SU-DHL-6 (cell line): ENCODE measurements at regions not wholly inside any gene's neighbourhood (a gene's known extent, or its start where the extent isn't known, plus 50 kb on each side); places are given as distances from the start of the nearest gene placed in this dataset.
A peak's percentile ranks its signal among the peaks of the same experiment; 100 is the strongest.

ENCODE experiments used
- H2AFZ ChIP-seq: fragments of 200-600 bp; sonication (generic); 2 replicates; pipeline ENCODE4 v1.6.1; 2014; ENCODE audit warnings: low read depth, mild to moderate bottlenecking, moderate library complexity, mixed read lengths, antibody characterized with exemption, low read length; ENCODE audit not compliant: severe bottlenecking
- H3F3A ChIP-seq: fragments of 200-600 bp; shearing (Covaris generic); 2 replicates; pipeline ENCODE4 v1.6.0; 2016; ENCODE audit warnings: antibody characterized with exemption, mild to moderate bottlenecking; ENCODE audit not compliant: insufficient read depth
- H3K27ac ChIP-seq: fragments of 200-600 bp; sonication (generic); 2 replicates; pipeline ENCODE4 v1.5.1; 2016; ENCODE audit warnings: low read depth, mild to moderate bottlenecking, low read length, moderate library complexity, mixed read lengths
- H3K27me3 ChIP-seq: fragments of 200-600 bp; sonication (generic), shearing (Covaris generic); 2 replicates; pipeline ENCODE4 v1.6.0; 2014; ENCODE audit warnings: mild to moderate bottlenecking, low read length
- H3K36me3 ChIP-seq: fragments of 200-600 bp; sonication (generic); 2 replicates; pipeline ENCODE4 v1.6.1; 2014; ENCODE audit warnings: mild to moderate bottlenecking, low read length, mixed read lengths
- H3K4me2 ChIP-seq: fragments of 300-600, 200-600 bp; shearing (Covaris generic), sonication (generic); 2 replicates; pipeline ENCODE4 v1.6.0; 2014; ENCODE audit warnings: low read length, low read depth, mild to moderate bottlenecking; ENCODE audit not compliant: poor library complexity, severe bottlenecking
- H3K4me3 ChIP-seq: fragments of 200-600 bp; sonication (generic); 2 replicates; pipeline ENCODE4 v1.5.1; 2014; ENCODE audit warnings: antibody characterized with exemption, low read length, mild to moderate bottlenecking, mixed read lengths; ENCODE audit not compliant: insufficient read depth, poor library complexity, severe bottlenecking
- H3K79me2 ChIP-seq: fragments of 200-600 bp; sonication (generic); 2 replicates; pipeline ENCODE4 v1.6.1; 2014; ENCODE audit warnings: mild to moderate bottlenecking, low read length, moderate library complexity; ENCODE audit not compliant: insufficient read depth
- H3K9ac ChIP-seq: fragments of 200-600 bp; sonication (generic); 2 replicates; pipeline ENCODE4 v1.7.0; 2014; ENCODE audit warnings: mild to moderate bottlenecking, low read length
- H3K9me2 ChIP-seq: fragments of 200-600 bp; sonication (generic); replicated peaks from 2 replicates; pipeline ENCODE4 v1.6.1; 2014; ENCODE audit warnings: low read length; ENCODE audit not compliant: insufficient read depth
- H3K9me3 ChIP-seq: fragments of 200-600 bp; sonication (generic); 2 replicates; pipeline ENCODE4 v1.6.1; 2014; ENCODE audit warnings: low read length, mixed read lengths; ENCODE audit not compliant: insufficient read depth
- H4K20me1 ChIP-seq: fragments of 200-600 bp; sonication (generic); 2 replicates; pipeline ENCODE4 v1.6.1; 2014; ENCODE audit warnings: low read depth, mild to moderate bottlenecking, antibody characterized with exemption, low read length, moderate library complexity, mixed read lengths
- EZH2phosphoT487 ChIP-seq: fragments of 200-600 bp; sonication (generic), shearing (Covaris generic); conservative IDR thresholded peaks from 2 replicates; pipeline ENCODE4 v1.6.1; 2018; ENCODE audit warnings: mild to moderate bottlenecking, antibody characterized with exemption, low read length, moderate library complexity, mixed read lengths
- TF ChIP-seq, protein P1 (sequence below): fragments of 200-600 bp; sonication (generic); IDR thresholded peaks from one replicate; pipeline ENCODE4 v1.5.1; 2017; ENCODE audit warnings: antibody characterized with exemption, mild to moderate bottlenecking, low read length, moderate library complexity; ENCODE audit not compliant: insufficient read depth, poor library complexity, severe bottlenecking

DNA sequence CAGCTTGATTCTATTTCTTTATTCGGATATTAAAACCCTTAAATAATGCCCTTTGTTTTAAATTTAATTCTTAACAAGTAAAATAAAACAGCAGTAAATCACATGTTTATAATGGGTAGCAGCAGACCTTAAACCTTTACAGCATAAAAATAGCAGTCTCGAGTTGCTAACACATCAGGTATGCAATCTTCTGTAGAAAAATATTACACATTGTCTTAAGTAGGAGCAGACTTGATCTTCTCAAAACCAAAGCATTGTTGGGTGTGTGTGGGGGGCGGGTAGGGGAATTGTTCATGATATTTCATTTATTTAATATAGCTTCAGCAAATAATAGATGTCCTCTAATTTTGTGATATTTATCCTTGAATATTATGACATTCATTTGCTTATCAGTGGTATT lies 331.4 kb downstream of the PCDH7 start:
- no peaks in the 10 kb centered on the region for H3K79me2 ChIP-seq
- no peaks in the 10 kb centered on the region for H3K27me3 ChIP-seq
- H2AFZ ChIP-seq = no peak overlapping the region
- TF ChIP-seq, protein P1, sequence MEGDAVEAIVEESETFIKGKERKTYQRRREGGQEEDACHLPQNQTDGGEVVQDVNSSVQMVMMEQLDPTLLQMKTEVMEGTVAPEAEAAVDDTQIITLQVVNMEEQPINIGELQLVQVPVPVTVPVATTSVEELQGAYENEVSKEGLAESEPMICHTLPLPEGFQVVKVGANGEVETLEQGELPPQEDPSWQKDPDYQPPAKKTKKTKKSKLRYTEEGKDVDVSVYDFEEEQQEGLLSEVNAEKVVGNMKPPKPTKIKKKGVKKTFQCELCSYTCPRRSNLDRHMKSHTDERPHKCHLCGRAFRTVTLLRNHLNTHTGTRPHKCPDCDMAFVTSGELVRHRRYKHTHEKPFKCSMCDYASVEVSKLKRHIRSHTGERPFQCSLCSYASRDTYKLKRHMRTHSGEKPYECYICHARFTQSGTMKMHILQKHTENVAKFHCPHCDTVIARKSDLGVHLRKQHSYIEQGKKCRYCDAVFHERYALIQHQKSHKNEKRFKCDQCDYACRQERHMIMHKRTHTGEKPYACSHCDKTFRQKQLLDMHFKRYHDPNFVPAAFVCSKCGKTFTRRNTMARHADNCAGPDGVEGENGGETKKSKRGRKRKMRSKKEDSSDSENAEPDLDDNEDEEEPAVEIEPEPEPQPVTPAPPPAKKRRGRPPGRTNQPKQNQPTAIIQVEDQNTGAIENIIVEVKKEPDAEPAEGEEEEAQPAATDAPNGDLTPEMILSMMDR = no peak
- TF ChIP-seq EZH2phosphoT487 = no peak
- H3K9ac ChIP-seq = no peak overlapping the region
- no peaks in the 10 kb centered on the region for H3K9me3 ChIP-seq
- H3K4me2 ChIP-seq = no peak overlapping the region
- H3K4me3 ChIP-seq = no peak overlapping the region
- H3K36me3 ChIP-seq = no peaks in the 10 kb centered on the region
- H4K20me1 ChIP-seq = no peaks in the 10 kb centered on the region
- no peaks in the 10 kb centered on the region for H3K9me2 ChIP-seq
- H3F3A ChIP-seq = no peaks in the 10 kb centered on the region
- H3K27ac ChIP-seq = no peak overlapping the region

DNA sequence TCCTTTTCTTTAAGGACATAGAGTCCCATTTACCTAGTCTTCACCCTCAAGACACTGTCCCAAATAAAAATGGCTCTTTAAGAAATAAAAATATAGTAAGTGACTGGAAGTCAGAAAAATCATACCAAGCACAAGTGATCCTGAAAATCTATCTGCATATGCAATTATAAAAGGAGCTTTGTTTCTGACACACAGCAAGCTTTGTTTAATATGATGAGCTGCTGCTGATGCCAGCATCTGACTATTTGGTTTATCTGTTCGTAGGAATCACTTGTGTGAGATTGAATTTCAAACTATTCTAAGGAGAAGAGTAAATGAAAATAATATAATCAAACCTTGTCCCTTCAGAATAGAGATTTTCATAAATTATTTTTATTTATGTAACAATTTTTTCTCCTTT lies 332.4 kb downstream of the PCDH7 start:
- Histone ChIP-seq H3K27ac (no peak overlapping the region), H2AFZ (no peak overlapping the region), H3K9me2 (no peaks in the 10 kb centered on the region), H3K27me3 (no peaks in the 10 kb centered on the region), H4K20me1 (no peaks in the 10 kb centered on the region), H3K9ac (no peak overlapping the region), H3K9me3 (no peaks in the 10 kb centered on the region), H3K4me2 (no peak overlapping the region), H3K79me2 (no peaks in the 10 kb centered on the region), H3K36me3 (no peaks in the 10 kb centered on the region), H3K4me3 (no peak overlapping the region), H3F3A (no peaks in the 10 kb centered on the region)
- TF ChIP-seq, protein P1 = no peak

DNA sequence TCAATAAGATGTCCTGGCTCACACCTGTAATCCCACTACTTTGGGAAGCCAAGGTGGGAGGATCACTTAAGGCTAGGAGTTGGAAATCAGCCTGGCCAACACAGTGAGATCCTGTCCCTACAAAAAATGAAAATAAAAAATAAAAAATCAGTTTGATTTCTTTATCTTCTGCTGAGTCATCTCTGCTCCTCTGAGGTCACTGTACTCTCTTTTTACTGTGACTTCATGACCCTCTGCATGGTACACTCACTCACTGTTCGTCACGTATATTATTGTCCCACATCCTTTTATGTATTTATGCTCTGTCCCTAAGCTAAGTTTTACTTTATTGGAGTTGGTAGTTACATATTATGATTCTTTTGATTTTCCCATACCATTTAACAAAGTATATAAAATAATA lies 333.3 kb downstream of the PCDH7 start:
- no peak overlapping the region for H3K27ac ChIP-seq
- no peaks in the 10 kb centered on the region for H3K79me2 ChIP-seq
- no peak overlapping the region for H3K4me2 ChIP-seq
- no peaks in the 10 kb centered on the region for H4K20me1 ChIP-seq
- H3K9me2 ChIP-seq = no peaks in the 10 kb centered on the region
- H3K4me3 ChIP-seq = no peak overlapping the region
- no peaks in the 10 kb centered on the region for H3K36me3 ChIP-seq
- TF ChIP-seq, protein P1 = no peak
- no peak for TF ChIP-seq EZH2phosphoT487
- no peak overlapping the region for H3K9ac ChIP-seq
- no peaks in the 10 kb centered on the region for H3K27me3 ChIP-seq
- no peak overlapping the region for H2AFZ ChIP-seq
- no peaks in the 10 kb centered on the region for H3K9me3 ChIP-seq
- no peaks in the 10 kb centered on the region for H3F3A ChIP-seq

DNA sequence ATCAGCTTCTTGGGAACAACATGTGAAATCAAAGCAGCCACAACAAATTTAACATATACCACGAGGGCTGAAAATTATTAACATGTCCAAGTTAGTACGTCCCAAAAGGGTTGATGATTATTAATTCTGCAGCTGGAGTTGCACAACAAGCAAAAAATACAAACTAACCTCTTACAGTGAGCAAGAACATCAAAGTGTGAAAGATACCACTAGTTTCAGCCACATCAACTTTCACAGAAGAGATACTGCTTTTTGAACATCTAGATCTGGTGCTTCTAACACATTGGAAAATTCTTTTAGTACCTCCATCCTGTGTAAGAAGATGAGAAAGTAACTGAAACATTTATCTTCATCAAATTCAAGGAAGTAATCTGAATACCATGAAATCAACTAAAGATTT lies 334.1 kb downstream of the PCDH7 start:
- H3K36me3 ChIP-seq = no peaks in the 10 kb centered on the region
- H3F3A ChIP-seq = no peaks in the 10 kb centered on the region
- H3K9me2 ChIP-seq = no peaks in the 10 kb centered on the region
- no peak overlapping the region for H3K4me3 ChIP-seq
- no peaks in the 10 kb centered on the region for H3K9me3 ChIP-seq
- H3K4me2 ChIP-seq = no peak overlapping the region
- no peaks in the 10 kb centered on the region for H4K20me1 ChIP-seq
- H3K27ac ChIP-seq = no peak overlapping the region
- no peak overlapping the region for H3K9ac ChIP-seq
- no peaks in the 10 kb centered on the region for H3K27me3 ChIP-seq
- H2AFZ ChIP-seq = peak overlapping the region; percentile 11
- TF ChIP-seq, protein P1 = no peak
- no peak for TF ChIP-seq EZH2phosphoT487
- H3K79me2 ChIP-seq = no peaks in the 10 kb centered on the region
